Endothelial cell of umbilical vein (primary cell): ENCODE measurements at regions not wholly inside any gene's neighbourhood (a gene's known extent, or its start where the extent isn't known, plus 50 kb on each side); places are given as distances from the start of the nearest gene placed in this dataset.

Source experiments
- BruUV-seq: library from RNA; stranded (reverse); fragments of 400-500 nt; replicated peaks from 2 replicates; lab custom pipeline; 2021; lab: Mats Ljungman, UMichigan
- CTCF ChIA-PET: fragments of 300-600, 350-600 bp; sonication (Branson Sonifier 250); formaldehyde crosslinking; loops from one replicate; lab custom pipeline; 2021; ENCODE audit warnings: antibody characterized with exemption, inconsistent platforms; lab: Charles Lee
- POLR2A ChIA-PET: fragments of 300-600, 350-600 bp; sonication (Branson Sonifier 250); formaldehyde crosslinking; loops from one replicate; lab custom pipeline; 2021; ENCODE audit warnings: antibody characterized with exemption, inconsistent platforms; lab: Charles Lee
- DNase-seq: peaks from one replicate; pipeline ENCODE4 v3.0.0-alpha.2; 2011; ENCODE audit warnings: low read depth, low spot score
- FAIRE-seq: peaks from 2 replicates; lab custom pipeline; 2011; peaks lifted over from hg19 to GRCh38; lab: Jason Lieb, UNC
- H2AFZ ChIP-seq: 2 replicates; pipeline ENCODE4 v1.6.0; 2012; ENCODE audit warnings: low read depth, low read length, control low read depth, inconsistent platforms
- H3K27ac ChIP-seq: 2 replicates; pipeline ENCODE4 v1.5.1; 2011; ENCODE audit warnings: low read depth, mild to moderate bottlenecking, control low read depth, low read length, moderate library complexity; ENCODE audit not compliant: insufficient read depth
- H3K27me3 ChIP-seq, 2 experiments: 2 replicates each; pipeline versions ENCODE4 v1.6.0 to v1.6.1; 2011; ENCODE audit warnings: low read length in 2 of 2, mixed read lengths in 1 of 2; ENCODE audit not compliant: control insufficient read depth in 2 of 2, insufficient read depth in 2 of 2
- H3K36me3 ChIP-seq, 2 experiments: 2 replicates in 1 of 2; 3 replicates in 1 of 2; pipeline ENCODE4 v1.5.1; 2011; ENCODE audit warnings: low read length in 2 of 2, mild to moderate bottlenecking in 1 of 2, moderate library complexity in 1 of 2; ENCODE audit not compliant: control insufficient read depth in 2 of 2, insufficient read depth in 2 of 2; ENCODE audit errors: extremely low read depth in 1 of 2
- H3K4me1 ChIP-seq: 3 replicates; pipeline ENCODE4 v1.5.1; 2011; ENCODE audit warnings: mild to moderate bottlenecking, low read length; ENCODE audit not compliant: control insufficient read depth, insufficient read depth; ENCODE audit errors: extremely low read depth
- H3K4me2 ChIP-seq: 2 replicates; pipeline ENCODE4 v1.6.1; 2011; ENCODE audit warnings: low read length, control low read depth, mixed read lengths; ENCODE audit not compliant: insufficient read depth
- H3K4me3 ChIP-seq, 3 experiments: fragments of 200-600 bp in 1 of 3; sonication (generic), shearing (Covaris generic) in 1 of 3; replicated peaks in 1 of 3; 2 replicates each; pipeline ENCODE4 v1.5.1; 2011 to 2016; ENCODE audit warnings: control low read depth in 3 of 3, low read length in 3 of 3, mild to moderate bottlenecking in 2 of 3, inconsistent platforms in 1 of 3, low read depth in 1 of 3, moderate library complexity in 1 of 3; ENCODE audit not compliant: insufficient read depth in 1 of 3
- H3K79me2 ChIP-seq: 2 replicates; pipeline ENCODE4 v1.6.0; 2012; ENCODE audit warnings: low read length, inconsistent platforms; ENCODE audit not compliant: control insufficient read depth, insufficient read depth
- H3K9ac ChIP-seq: replicated peaks from 2 replicates; pipeline ENCODE3; 2011; ENCODE audit warnings: low read length, control low read depth; ENCODE audit not compliant: insufficient read depth; ENCODE audit errors: extremely low read depth
- H3K9me1 ChIP-seq: replicated peaks from 3 replicates; pipeline ENCODE4 v1.6.0; 2011; ENCODE audit warnings: mild to moderate bottlenecking, low read length; ENCODE audit not compliant: control insufficient read depth, insufficient read depth; ENCODE audit errors: extremely low read depth
- H3K9me3 ChIP-seq: replicated peaks from 2 replicates; pipeline ENCODE4 v1.5.1; 2012; ENCODE audit warnings: low read length, inconsistent platforms; ENCODE audit not compliant: control insufficient read depth, insufficient read depth
- H4K20me1 ChIP-seq: replicated peaks from 2 replicates; pipeline ENCODE3; 2011; ENCODE audit warnings: mild to moderate bottlenecking, low read length; ENCODE audit not compliant: control insufficient read depth, insufficient read depth; ENCODE audit errors: extremely low read depth
- CTCF ChIP-seq, 2 donors: IDR thresholded peaks; 1 replicate in 1 of 2; 2 replicates in 1 of 2; pipeline ENCODE4 v1.5.1; 2011; ENCODE audit warnings: low read length in 2 of 2, mild to moderate bottlenecking in 2 of 2, moderate library complexity in 2 of 2, control low read depth in 1 of 2, inconsistent platforms in 1 of 2, low read depth in 1 of 2; ENCODE audit not compliant: insufficient read depth in 1 of 2; ENCODE audit errors: extremely low read depth in 1 of 2
- EZH2 ChIP-seq: IDR thresholded peaks from 2 replicates; pipeline ENCODE4 v1.6.1; 2012; ENCODE audit warnings: borderline replicate concordance, low read depth, mild to moderate bottlenecking, moderate library complexity, low read length, inconsistent platforms; ENCODE audit not compliant: severe bottlenecking
- FOS ChIP-seq: IDR thresholded peaks from 2 replicates; pipeline ENCODE4 v1.6.1; 2011; ENCODE audit warnings: mild to moderate bottlenecking, low read length, moderate library complexity, borderline replicate concordance; ENCODE audit not compliant: insufficient read depth
- GATA2 ChIP-seq: IDR thresholded peaks from 2 replicates; pipeline ENCODE4 v1.7.0; 2011; ENCODE audit warnings: low read depth, mild to moderate bottlenecking, moderate library complexity, mixed read lengths, low read length; ENCODE audit not compliant: insufficient read length, insufficient read depth
- JUN ChIP-seq: IDR thresholded peaks from 2 replicates; pipeline ENCODE4 v1.6.1; 2011; ENCODE audit warnings: borderline replicate concordance, low read depth; ENCODE audit not compliant: insufficient read length, insufficient read depth
- MAX ChIP-seq: IDR thresholded peaks from 2 replicates; pipeline ENCODE4 v1.6.1; 2011; ENCODE audit not compliant: insufficient read depth, insufficient read length
- MYC ChIP-seq: IDR thresholded peaks from one replicate; pipeline ENCODE4 v1.6.1; 2011; ENCODE audit warnings: mild to moderate bottlenecking, low read depth, low read length
- POLR2A ChIP-seq: IDR thresholded peaks from 2 replicates; pipeline ENCODE4 v1.6.1; 2012; ENCODE audit warnings: low read depth, mild to moderate bottlenecking, control low read depth, low read length
- POLR2AphosphoS5 ChIP-seq: IDR thresholded peaks from 2 replicates; pipeline ENCODE4 v1.6.1; 2012; ENCODE audit warnings: low read depth, mild to moderate bottlenecking, control low read depth, low read length, moderate library complexity; ENCODE audit not compliant: insufficient read depth
- dilution Hi-C: fragments of 300-500 bp; cut with MboI; formaldehyde crosslinking; loops from one replicate; pipeline ENCODE4 v1.15.0; 2019; ENCODE audit warnings: low sequenced_read_pairs; ENCODE audit not compliant: extremely low pct_ligation_motif_present
- intact Hi-C: fragments of 100-400 bp; cut with micrococcal nuclease; formaldehyde crosslinking; loops from one replicate; pipeline ENCODE4 v1.10.0; 2022

GRCh38 chr2:147621656-147622197, 223.1 kb upstream of the ACVR2A start:
- DNase-seq = no peak
- no TSS peak for BruUV-seq
- FAIRE-seq = no peak
- Histone ChIP-seq H3K9ac (no peak overlapping the region), H3K27me3 (no peaks in the 10 kb centered on the region), H3K27ac (no peak overlapping the region), H3K4me3 (no peak overlapping the region), H3K4me1 (no peaks in the 10 kb centered on the region), H3K79me2 (no peaks in the 10 kb centered on the region), H2AFZ (no peak overlapping the region), H4K20me1 (no peaks in the 10 kb centered on the region), H3K9me3 (no peaks in the 10 kb centered on the region), H3K4me2 (no peak overlapping the region), H3K9me1 (no peaks in the 10 kb centered on the region), H3K36me3 (no peaks in the 10 kb centered on the region)
- ChIA-PET CTCF (no interaction called here), POLR2A (no interaction called here)
- no peak for TF ChIP-seq CTCF (IDR thresholded peaks at IDR 0.05; ENCODE audit: extremely low read depth in 1 of 2, insufficient read depth in 1 of 2, low read depth in 1 of 2, low read length in 2 of 2)
- TF ChIP-seq EZH2 = no peak
- no peak for TF ChIP-seq GATA2
- no peak for TF ChIP-seq JUN
- no peak for TF ChIP-seq FOS
- no peak for TF ChIP-seq POLR2AphosphoS5
- TF ChIP-seq MYC = no peak
- no peak for TF ChIP-seq MAX
- no peak for TF ChIP-seq POLR2A
- dilution Hi-C loops (no loop called here), intact Hi-C loops (no loop called here)
